ENCODE measurements at regions not wholly inside any gene's neighbourhood (a gene's known extent, or its start where the extent isn't known, plus 50 kb on each side); places are given as distances from the start of the nearest gene placed in this dataset.
"Not testable (repeated sequence)": the region's sequence is repeated elsewhere in the genome, so short reads cannot be mapped to it uniquely, and the experiment has no call there.

GRCh38 chr1:109857702-109858101 lies 52.9 kb upstream of the CSF1 start:
- H3K9me3 ChIP-seq (replicated peaks; ENCODE audit: control insufficient read depth, insufficient read depth, low read length); BruUV-seq (replicated peaks); H4K20me1 ChIP-seq (ENCODE audit: control insufficient read depth, insufficient read depth); DNase-seq (ENCODE audit: low read depth, low spot score); SMC1A ChIA-PET (ENCODE audit: uncharacterized antibody, unreplicated experiment); ATAC-seq; H3K4me1 ChIP-seq (ENCODE audit: control insufficient read depth, insufficient read depth, low read length); intact Hi-C loops (cut with micrococcal nuclease; ENCODE audit: unreplicated experiment); H3K9ac ChIP-seq (ENCODE audit: control insufficient read depth, insufficient read depth, low read length); H3K4me3 ChIP-seq; FAIRE-seq; H3K4me2 ChIP-seq (ENCODE audit: control insufficient read depth, insufficient read depth); in situ Hi-C loops (cut with MboI); H3K27me3 ChIP-seq (replicated peaks in 1 of 2; ENCODE audit: control insufficient read depth in 2 of 2, insufficient read depth in 2 of 2, low read length in 1 of 2); H3K36me3 ChIP-seq (ENCODE audit: control insufficient read depth in 2 of 2, insufficient read depth in 2 of 2, low read length in 1 of 2); H3K79me2 ChIP-seq (ENCODE audit: control insufficient read depth, insufficient read depth, low read length); H2AFZ ChIP-seq (ENCODE audit: control insufficient read depth, low read depth, low read length); POLR2A ChIA-PET; H3K27ac ChIP-seq (ENCODE audit: control insufficient read depth, insufficient read depth): not testable (repeated sequence)
- ChIA-PET RAD21 (ENCODE audit: unreplicated experiment) (interaction anchor here (0.6 kb wide), 1 partner anchor 9 kb away, joined by 4 read pairs; no protein-coding TSS in a partner anchor), CTCF (interaction anchor here (0.6 to 1.0 kb wide), 3 partner anchors 12 to 127 kb away, joined by 3 to 4 read pairs (median 3); partner anchors contain the start of gene AHCYL1)
- 27% methylated on average over 3 of the region's 3 CpGs for WGBS (ENCODE audit: insufficient coverage, insufficient replicate concordance, low lambda C conversion rate, missing lambda C conversion rate)

- H3K79me2 ChIP-seq (ENCODE audit: control insufficient read depth, insufficient read depth, low read length); H3K36me3 ChIP-seq (ENCODE audit: control insufficient read depth in 2 of 2, insufficient read depth in 2 of 2, low read length in 1 of 2); H3K27ac ChIP-seq (ENCODE audit: control insufficient read depth, insufficient read depth); H2AFZ ChIP-seq (ENCODE audit: control insufficient read depth, low read depth, low read length); H3K4me2 ChIP-seq (ENCODE audit: control insufficient read depth, insufficient read depth); BruUV-seq (replicated peaks); in situ Hi-C loops (cut with MboI); CTCF ChIA-PET; H3K4me1 ChIP-seq (ENCODE audit: control insufficient read depth, insufficient read depth, low read length); H4K20me1 ChIP-seq (ENCODE audit: control insufficient read depth, insufficient read depth); H3K9me3 ChIP-seq (replicated peaks; ENCODE audit: control insufficient read depth, insufficient read depth, low read length); intact Hi-C loops (cut with micrococcal nuclease; ENCODE audit: unreplicated experiment); SMC1A ChIA-PET (ENCODE audit: uncharacterized antibody, unreplicated experiment); POLR2A ChIA-PET; DNase-seq (ENCODE audit: low read depth, low spot score); ATAC-seq; H3K9ac ChIP-seq (ENCODE audit: control insufficient read depth, insufficient read depth, low read length); RAD21 ChIA-PET (ENCODE audit: unreplicated experiment); H3K4me3 ChIP-seq; H3K27me3 ChIP-seq (replicated peaks in 1 of 2; ENCODE audit: control insufficient read depth in 2 of 2, insufficient read depth in 2 of 2, low read length in 1 of 2); FAIRE-seq: not testable (repeated sequence)
- 40% methylated on average over 6 of the region's 6 CpGs for WGBS (ENCODE audit: insufficient coverage, insufficient replicate concordance, low lambda C conversion rate, missing lambda C conversion rate)
These were observed 54.7 kb upstream of the CSF1 start for GRCh38 chr1:109855986-109856385.

GRCh38 chr1:109853972-109854371 lies 56.7 kb upstream of the CSF1 start:
- H3K27ac ChIP-seq (ENCODE audit: control insufficient read depth, insufficient read depth); POLR2A ChIA-PET; H3K27me3 ChIP-seq (replicated peaks in 1 of 2; ENCODE audit: control insufficient read depth in 2 of 2, insufficient read depth in 2 of 2, low read length in 1 of 2); H3K4me1 ChIP-seq (ENCODE audit: control insufficient read depth, insufficient read depth, low read length); CTCF ChIA-PET; ATAC-seq; FAIRE-seq; H3K9me3 ChIP-seq (replicated peaks; ENCODE audit: control insufficient read depth, insufficient read depth, low read length); RAD21 ChIA-PET (ENCODE audit: unreplicated experiment); BruUV-seq (replicated peaks); H2AFZ ChIP-seq (ENCODE audit: control insufficient read depth, low read depth, low read length); H3K4me2 ChIP-seq (ENCODE audit: control insufficient read depth, insufficient read depth); DNase-seq (ENCODE audit: low read depth, low spot score); intact Hi-C loops (cut with micrococcal nuclease; ENCODE audit: unreplicated experiment); H3K79me2 ChIP-seq (ENCODE audit: control insufficient read depth, insufficient read depth, low read length); H3K4me3 ChIP-seq; in situ Hi-C loops (cut with MboI); H3K9ac ChIP-seq (ENCODE audit: control insufficient read depth, insufficient read depth, low read length); SMC1A ChIA-PET (ENCODE audit: uncharacterized antibody, unreplicated experiment); H4K20me1 ChIP-seq (ENCODE audit: control insufficient read depth, insufficient read depth); H3K36me3 ChIP-seq (ENCODE audit: control insufficient read depth in 2 of 2, insufficient read depth in 2 of 2, low read length in 1 of 2): not testable (repeated sequence)
- 47% methylated on average over 2 of the region's 2 CpGs for WGBS (ENCODE audit: insufficient coverage, insufficient replicate concordance, low lambda C conversion rate, missing lambda C conversion rate)

DNA sequence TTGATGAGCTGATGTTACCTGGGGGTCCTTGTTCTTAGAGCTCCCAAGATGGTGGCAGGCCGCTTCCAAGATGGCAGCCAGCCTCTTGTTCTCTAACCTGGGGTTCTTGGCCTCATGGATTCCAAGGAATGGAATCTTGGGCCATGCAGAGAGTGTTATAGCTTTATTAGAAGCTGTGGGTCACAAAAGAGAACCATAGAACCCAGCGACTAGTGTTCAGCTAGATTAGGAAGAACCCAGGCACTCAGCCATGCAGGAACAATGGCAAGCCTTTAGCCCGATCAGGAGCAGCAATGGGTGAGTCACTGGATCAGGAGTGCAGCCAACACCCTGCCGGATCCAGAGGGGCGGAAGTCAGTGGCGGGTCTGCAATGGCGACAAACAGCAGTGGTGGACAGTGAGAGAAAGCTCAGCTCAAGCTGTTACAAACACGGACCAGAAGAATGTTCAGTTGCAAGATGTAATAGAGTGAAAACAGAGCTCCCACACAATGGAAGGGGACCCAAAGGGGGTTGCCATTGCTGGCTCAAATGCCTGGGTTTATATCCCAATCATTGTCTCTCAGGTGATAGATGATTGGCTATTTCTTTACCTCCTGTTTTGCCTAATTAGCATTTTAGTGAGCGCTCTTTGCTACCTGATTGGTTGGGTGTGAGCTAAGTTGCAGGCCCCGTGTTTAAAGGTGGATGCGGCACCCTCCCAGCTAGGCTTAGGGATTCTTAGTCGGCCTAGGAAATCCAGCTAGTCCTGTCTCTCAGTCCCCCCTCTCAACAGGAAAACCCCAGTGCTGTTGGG lies 58.2 kb upstream of the CSF1 start:
- H3K9me3 ChIP-seq (replicated peaks; ENCODE audit: control insufficient read depth, insufficient read depth, low read length); H3K27me3 ChIP-seq (replicated peaks in 1 of 2; ENCODE audit: control insufficient read depth in 2 of 2, insufficient read depth in 2 of 2, low read length in 1 of 2); BruUV-seq (replicated peaks); ATAC-seq; RAD21 ChIA-PET (ENCODE audit: unreplicated experiment); H4K20me1 ChIP-seq (ENCODE audit: control insufficient read depth, insufficient read depth); POLR2A ChIA-PET; H3K4me1 ChIP-seq (ENCODE audit: control insufficient read depth, insufficient read depth, low read length); H3K9ac ChIP-seq (ENCODE audit: control insufficient read depth, insufficient read depth, low read length); intact Hi-C loops (cut with micrococcal nuclease; ENCODE audit: unreplicated experiment); FAIRE-seq; H3K27ac ChIP-seq (ENCODE audit: control insufficient read depth, insufficient read depth); H3K4me2 ChIP-seq (ENCODE audit: control insufficient read depth, insufficient read depth); DNase-seq (ENCODE audit: low read depth, low spot score); H3K79me2 ChIP-seq (ENCODE audit: control insufficient read depth, insufficient read depth, low read length); H3K36me3 ChIP-seq (ENCODE audit: control insufficient read depth in 2 of 2, insufficient read depth in 2 of 2, low read length in 1 of 2); in situ Hi-C loops (cut with MboI); H3K4me3 ChIP-seq; H2AFZ ChIP-seq (ENCODE audit: control insufficient read depth, low read depth, low read length): not testable (repeated sequence)
- 65% methylated on average over 12 of the region's 12 CpGs for WGBS (ENCODE audit: insufficient coverage, insufficient replicate concordance, low lambda C conversion rate, missing lambda C conversion rate)
- SMC1A ChIA-PET (ENCODE audit: uncharacterized antibody, unreplicated experiment): interaction anchor here (0.8 to 1.1 kb wide), 2 partner anchors 17 to 120 kb away, joined by 3 read pairs; no protein-coding TSS in a partner anchor
- CTCF ChIA-PET: interaction anchor here (0.5 to 1.3 kb wide), 2 partner anchors 50 to 1116 kb away, joined by 3 read pairs; no protein-coding TSS in a partner anchor

All from GM12878 (cell line).